IMR-90 (cell line): ENCODE measurements at regions not wholly inside any gene's neighbourhood (a gene's known extent, or its start where the extent isn't known, plus 50 kb on each side); places are given as distances from the start of the nearest gene placed in this dataset.

ENCODE experiments used
- ATAC-seq: fragments of 200-7000 bp; cut with Tn5 transposase; 2 replicates; pipeline ENCODE4 v1.9.1; 2020; ENCODE audit warnings: low read depth, mild to moderate bottlenecking, moderate library complexity
- BruUV-seq: library from RNA; stranded (reverse); fragments of 400-500 nt; replicated peaks from 2 replicates; lab custom pipeline; 2021; lab: Mats Ljungman, UMichigan
- CTCF ChIA-PET: fragments of 300-600 bp; formaldehyde crosslinking; extraction: SDS; loops from one replicate; lab custom pipeline; 2021; ENCODE audit warnings: antibody characterized with exemption; lab: Yijun Ruan, JAX
- POLR2A ChIA-PET: fragments of 300-600 bp; sonication (Branson Sonifier 250); formaldehyde crosslinking; loops from one replicate; lab custom pipeline; 2022; ENCODE audit warnings: antibody characterized with exemption; ENCODE audit not compliant: unreplicated experiment; lab: Charles Lee
- DNase-seq: peaks from one replicate; pipeline ENCODE4 v3.0.0; 2013
- H2AFZ ChIP-seq: replicated peaks from 2 replicates; pipeline ENCODE3; 2013; ENCODE audit warnings: low read length, mild to moderate bottlenecking; ENCODE audit not compliant: poor library complexity
- H2AK5ac ChIP-seq: 2 replicates; pipeline ENCODE4 v1.6.1; 2013; ENCODE audit warnings: low read depth, low read length, inconsistent platforms
- H2AK9ac ChIP-seq: replicated peaks from 2 replicates; pipeline ENCODE3; 2013; ENCODE audit warnings: mild to moderate bottlenecking, low read depth, low read length, moderate library complexity; ENCODE audit not compliant: poor library complexity
- H2BK120ac ChIP-seq: 2 replicates; pipeline ENCODE4 v1.6.1; 2013; ENCODE audit warnings: low read depth, low read length, inconsistent platforms
- H2BK15ac ChIP-seq: 3 replicates; pipeline ENCODE4 v1.6.1; 2013; ENCODE audit warnings: low read depth, low read length, inconsistent platforms
- H2BK20ac ChIP-seq: 2 replicates; pipeline ENCODE4 v1.6.1; 2013; ENCODE audit warnings: low read depth, mild to moderate bottlenecking, inconsistent platforms, low read length, moderate library complexity
- H2BK5ac ChIP-seq: 2 replicates; pipeline ENCODE4 v1.6.1; 2013; ENCODE audit warnings: mild to moderate bottlenecking, low read depth, low read length, inconsistent platforms; ENCODE audit not compliant: poor library complexity, severe bottlenecking
- H3K14ac ChIP-seq: replicated peaks from 2 replicates; pipeline ENCODE4 v1.6.1; 2013; ENCODE audit warnings: low read depth, low read length, inconsistent platforms
- H3K18ac ChIP-seq: 2 replicates; pipeline ENCODE4 v1.6.1; 2013; ENCODE audit warnings: low read depth, low read length, control low read depth
- H3K23ac ChIP-seq: 2 replicates; pipeline ENCODE4 v1.6.1; 2013; ENCODE audit warnings: low read depth, low read length, inconsistent platforms
- H3K27ac ChIP-seq: 2 replicates; pipeline ENCODE4 v1.5.1; 2013; ENCODE audit warnings: mild to moderate bottlenecking, control low read depth, low read length; ENCODE audit not compliant: insufficient read depth
- H3K27me3 ChIP-seq: 2 replicates; pipeline ENCODE4 v1.6.1; 2013; ENCODE audit warnings: low read length; ENCODE audit not compliant: control insufficient read depth, insufficient read depth
- H3K36me3 ChIP-seq: 2 replicates; pipeline ENCODE4 v1.6.1; 2013; ENCODE audit warnings: low read length, mixed read lengths; ENCODE audit not compliant: control insufficient read depth, insufficient read depth
- H3K4ac ChIP-seq: 2 replicates; pipeline ENCODE4 v1.6.1; 2013; ENCODE audit warnings: low read depth, low read length, inconsistent platforms
- H3K4me1 ChIP-seq: 2 replicates; pipeline ENCODE4 v1.6.1; 2013; ENCODE audit warnings: low read length, mixed read lengths; ENCODE audit not compliant: control insufficient read depth, insufficient read depth
- H3K4me2 ChIP-seq: 2 replicates; pipeline ENCODE4 v1.6.1; 2013; ENCODE audit warnings: low read depth, mild to moderate bottlenecking, control low read depth, low read length, moderate library complexity
- H3K4me3 ChIP-seq: 2 replicates; pipeline ENCODE4 v1.5.1; 2013; ENCODE audit warnings: low read depth, mild to moderate bottlenecking, control low read depth, low read length, moderate library complexity; ENCODE audit not compliant: insufficient read depth
- H3K56ac ChIP-seq: 2 replicates; pipeline ENCODE4 v1.6.1; 2013; ENCODE audit warnings: low read length, inconsistent platforms; ENCODE audit not compliant: insufficient read depth; ENCODE audit errors: extremely low read depth
- H3K79me1 ChIP-seq, 2 experiments: 2 replicates each; pipeline ENCODE4 v1.6.1; 2013; ENCODE audit warnings: low read length in 2 of 2, inconsistent platforms in 1 of 2, low read depth in 1 of 2
- H3K9ac ChIP-seq: 2 replicates; pipeline ENCODE4 v1.6.1; 2013; ENCODE audit warnings: low read depth, low read length, control low read depth
- H3K9me1 ChIP-seq: 2 replicates; pipeline ENCODE4 v1.6.1; 2013; ENCODE audit warnings: low read length, inconsistent platforms; ENCODE audit not compliant: insufficient read depth
- H3K9me3 ChIP-seq: 2 replicates; pipeline ENCODE4 v1.6.1; 2013; ENCODE audit warnings: low read length; ENCODE audit not compliant: control insufficient read depth, insufficient read depth
- H4K20me1 ChIP-seq: 2 replicates; pipeline ENCODE4 v1.6.1; 2013; ENCODE audit warnings: low read length, inconsistent platforms; ENCODE audit not compliant: insufficient read depth
- H4K5ac ChIP-seq: 2 replicates; pipeline ENCODE4 v1.6.1; 2013; ENCODE audit warnings: mild to moderate bottlenecking, low read depth, low read length, control low read depth
- H4K8ac ChIP-seq, 2 experiments: 2 replicates each; pipeline ENCODE4 v1.6.1; 2013; ENCODE audit warnings: low read depth in 2 of 2, low read length in 2 of 2, control low read depth in 1 of 2, inconsistent platforms in 1 of 2
- H4K91ac ChIP-seq: 2 replicates; pipeline ENCODE4 v1.6.1; 2013; ENCODE audit warnings: low read depth, low read length, inconsistent platforms; ENCODE audit not compliant: insufficient read depth
- RCOR1 ChIP-seq: IDR thresholded peaks from 2 replicates; pipeline ENCODE4 v1.6.1; 2012; ENCODE audit warnings: mild to moderate bottlenecking, low read length, improper control_type of control experiment; ENCODE audit not compliant: insufficient replicate concordance
- RFX5 ChIP-seq: IDR thresholded peaks from 2 replicates; pipeline ENCODE4 v1.8.0; 2012; ENCODE audit warnings: low read depth, mild to moderate bottlenecking, low read length, moderate library complexity
- WGBS, 2 experiments: methylation state at CpG; one replicate each; pipeline versions ENCODE4 v1.1.5 to v1.1.7; 2013; ENCODE audit warnings: missing lambda C conversion rate in 2 of 2; ENCODE audit not compliant: insufficient read length in 1 of 2; ENCODE audit errors: extremely low coverage in 2 of 2; 5-methylcytosine and 5-hydroxymethylcytosine counted together
- dilution Hi-C: fragments of 300-500 bp; cut with HindIII; formaldehyde crosslinking; loops from one replicate; pipeline ENCODE4 v1.14.3; 2018; ENCODE audit warnings: low sequenced_read_pairs; ENCODE audit not compliant: unreplicated experiment
- in situ Hi-C: fragments of 300-500 bp; cut with MboI; formaldehyde crosslinking; loops from 3 replicates; pipeline ENCODE4 v1.14.3; 2019; ENCODE audit warnings: low sequenced_read_pairs, inconsistent platforms, mixed read lengths
- intact Hi-C: fragments of 100-400 bp; cut with micrococcal nuclease; formaldehyde crosslinking; loops from 2 replicates; pipeline ENCODE4 v1.10.0; 2022

DNA sequence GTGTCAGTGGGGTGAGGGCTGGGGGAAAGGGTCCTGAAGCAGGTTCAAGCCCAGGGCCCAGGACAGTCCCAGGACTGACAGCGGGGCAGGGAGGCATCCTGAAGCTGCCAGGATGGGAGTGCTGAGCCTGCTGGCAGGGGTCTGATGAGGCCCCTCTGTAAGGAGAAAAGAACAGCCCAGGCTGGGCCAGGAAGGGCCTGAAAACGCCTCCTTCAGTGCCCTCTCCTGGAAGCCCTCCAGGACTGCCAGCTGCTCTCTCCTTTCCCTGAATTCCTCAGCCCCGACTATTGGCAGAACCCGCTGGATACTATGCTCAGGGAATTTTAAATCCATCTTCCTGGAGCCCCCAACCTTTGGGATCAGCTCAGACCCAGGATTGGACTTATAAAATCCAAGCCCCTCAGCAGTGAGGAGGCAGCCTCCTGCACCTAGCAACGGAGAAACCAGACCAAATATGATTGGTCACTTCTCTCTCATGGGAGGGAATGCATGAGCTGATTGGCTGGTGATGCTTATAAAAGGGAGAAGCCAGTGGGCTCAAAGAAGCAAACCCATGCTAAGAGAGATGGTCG, 203.5 kb upstream of the LINGO1 start:
- no peak overlapping the region for H4K8ac ChIP-seq
- no peak overlapping the region for H3K14ac ChIP-seq
- no peak overlapping the region for H3K27ac ChIP-seq
- no peaks in the 10 kb centered on the region for H3K79me1 ChIP-seq
- no peak overlapping the region for H2BK15ac ChIP-seq
- DNase-seq (peak; percentile 27), ATAC-seq (peak; percentile 77)
- no peak overlapping the region for H2BK120ac ChIP-seq
- peaks cover 73% of the 10 kb centered on the region for H3K27me3 ChIP-seq
- H4K20me1 ChIP-seq: no peaks in the 10 kb centered on the region
- no peaks in the 10 kb centered on the region for H3K4me1 ChIP-seq
- no peak overlapping the region for H2AK9ac ChIP-seq
- ChIA-PET POLR2A (no interaction called here), CTCF (interaction anchor here (0.6 kb wide), 1 partner anchor 14 kb away, joined by 3 read pairs; no protein-coding TSS in a partner anchor)
- H3K4ac ChIP-seq: no peak overlapping the region
- H4K5ac ChIP-seq: no peak overlapping the region
- no peaks in the 10 kb centered on the region for H3K9me3 ChIP-seq
- H2AK5ac ChIP-seq: no peak overlapping the region
- H3K56ac ChIP-seq: no peak overlapping the region
- in situ Hi-C loops: no loop called here
- H3K9ac ChIP-seq: no peak overlapping the region
- TF ChIP-seq RCOR1 (no peak), RFX5 (peak; percentile 89)
- no peak overlapping the region for H3K4me2 ChIP-seq
- no peak overlapping the region for H4K91ac ChIP-seq
- no CpG with 5 or more reads among the region's 6 CpGs for WGBS, 2 experiments
- H3K36me3 ChIP-seq: no peaks in the 10 kb centered on the region
- H2BK20ac ChIP-seq: no peak overlapping the region
- H2BK5ac ChIP-seq: no peak overlapping the region
- no peaks in the 10 kb centered on the region for H3K9me1 ChIP-seq
- dilution Hi-C loops: no loop called here
- no peak overlapping the region for H3K23ac ChIP-seq
- no peak overlapping the region for H3K18ac ChIP-seq
- no TSS peak for BruUV-seq
- intact Hi-C loops: no loop called here
- H3K4me3 ChIP-seq: no peak overlapping the region
- H2AFZ ChIP-seq: no peak overlapping the region
